ENCODE measurements at regions not wholly inside any gene's neighbourhood (a gene's known extent, or its start where the extent isn't known, plus 50 kb on each side); places are given as distances from the start of the nearest gene placed in this dataset.

DNA sequence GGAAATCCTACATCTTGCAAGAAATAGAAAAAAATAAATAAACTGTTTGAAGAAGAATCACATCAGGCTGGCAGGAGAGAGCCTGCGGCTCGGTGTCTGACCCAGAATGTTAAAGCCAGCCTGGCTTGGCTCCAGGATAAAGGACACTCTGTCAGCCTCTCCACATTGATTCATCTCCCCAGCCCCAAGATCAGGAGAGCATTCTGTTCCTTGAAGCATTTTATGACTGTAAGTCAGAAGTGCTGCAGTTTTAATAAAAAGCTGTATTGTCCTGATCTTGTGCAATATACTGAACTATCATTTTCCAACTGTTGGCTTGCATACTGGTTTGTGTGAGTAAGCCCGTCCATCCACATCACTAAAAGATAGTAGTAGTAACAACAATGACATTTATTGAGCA lies 426.6 kb downstream of the HAPSTR1 start:
- intact Hi-C loops (cut with micrococcal nuclease): no loop called here
- ChIA-PET POLR2A (no interaction called here), CTCF (no interaction called here)
- Histone ChIP-seq H3K9me1 (replicated peaks; ENCODE audit: control insufficient read depth, extremely low read depth, insufficient read depth, low read length) (no peaks in the 10 kb centered on the region), H3K4me2 (ENCODE audit: insufficient read depth, low read length) (no peak overlapping the region), H3K4me3 (replicated peaks in 1 of 3; ENCODE audit: insufficient read depth in 1 of 3, low read depth in 1 of 3, low read length in 3 of 3) (no peak overlapping the region), H3K9me3 (replicated peaks; ENCODE audit: control insufficient read depth, insufficient read depth, low read length) (no peaks in the 10 kb centered on the region), H2AFZ (ENCODE audit: low read depth, low read length) (no peak overlapping the region), H3K27me3 (ENCODE audit: control insufficient read depth in 2 of 2, insufficient read depth in 2 of 2, low read length in 2 of 2) (no peaks in the 10 kb centered on the region), H3K9ac (replicated peaks; ENCODE audit: extremely low read depth, insufficient read depth, low read length) (no peak overlapping the region), H3K27ac (ENCODE audit: insufficient read depth, low read depth, low read length) (no peak overlapping the region), H3K36me3 (ENCODE audit: control insufficient read depth in 2 of 2, extremely low read depth in 1 of 2, insufficient read depth in 2 of 2, low read length in 2 of 2) (no peaks in the 10 kb centered on the region), H3K4me1 (ENCODE audit: control insufficient read depth, extremely low read depth, insufficient read depth, low read length) (no peaks in the 10 kb centered on the region), H3K79me2 (ENCODE audit: control insufficient read depth, insufficient read depth, low read length) (no peaks in the 10 kb centered on the region), H4K20me1 (replicated peaks; ENCODE audit: control insufficient read depth, extremely low read depth, insufficient read depth, low read length) (no peaks in the 10 kb centered on the region)
- no peak for DNase-seq (ENCODE audit: low read depth, low spot score)
- TF ChIP-seq, protein P1, sequence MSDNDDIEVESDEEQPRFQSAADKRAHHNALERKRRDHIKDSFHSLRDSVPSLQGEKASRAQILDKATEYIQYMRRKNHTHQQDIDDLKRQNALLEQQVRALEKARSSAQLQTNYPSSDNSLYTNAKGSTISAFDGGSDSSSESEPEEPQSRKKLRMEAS (IDR thresholded peaks at IDR 0.05; ENCODE audit: insufficient read depth, insufficient read length): no peak
- TF ChIP-seq JUN (IDR thresholded peaks at IDR 0.05; ENCODE audit: borderline replicate concordance, insufficient read depth, insufficient read length, low read depth) (no peak), POLR2AphosphoS5 (IDR thresholded peaks at IDR 0.05; ENCODE audit: insufficient read depth, low read depth, low read length) (no peak), GATA2 (IDR thresholded peaks at IDR 0.05; ENCODE audit: insufficient read depth, insufficient read length, low read depth, low read length) (no peak), EZH2 (IDR thresholded peaks at IDR 0.05; ENCODE audit: borderline replicate concordance, low read depth, low read length, severe bottlenecking) (no peak)
- TF ChIP-seq, protein P2, sequence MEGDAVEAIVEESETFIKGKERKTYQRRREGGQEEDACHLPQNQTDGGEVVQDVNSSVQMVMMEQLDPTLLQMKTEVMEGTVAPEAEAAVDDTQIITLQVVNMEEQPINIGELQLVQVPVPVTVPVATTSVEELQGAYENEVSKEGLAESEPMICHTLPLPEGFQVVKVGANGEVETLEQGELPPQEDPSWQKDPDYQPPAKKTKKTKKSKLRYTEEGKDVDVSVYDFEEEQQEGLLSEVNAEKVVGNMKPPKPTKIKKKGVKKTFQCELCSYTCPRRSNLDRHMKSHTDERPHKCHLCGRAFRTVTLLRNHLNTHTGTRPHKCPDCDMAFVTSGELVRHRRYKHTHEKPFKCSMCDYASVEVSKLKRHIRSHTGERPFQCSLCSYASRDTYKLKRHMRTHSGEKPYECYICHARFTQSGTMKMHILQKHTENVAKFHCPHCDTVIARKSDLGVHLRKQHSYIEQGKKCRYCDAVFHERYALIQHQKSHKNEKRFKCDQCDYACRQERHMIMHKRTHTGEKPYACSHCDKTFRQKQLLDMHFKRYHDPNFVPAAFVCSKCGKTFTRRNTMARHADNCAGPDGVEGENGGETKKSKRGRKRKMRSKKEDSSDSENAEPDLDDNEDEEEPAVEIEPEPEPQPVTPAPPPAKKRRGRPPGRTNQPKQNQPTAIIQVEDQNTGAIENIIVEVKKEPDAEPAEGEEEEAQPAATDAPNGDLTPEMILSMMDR (IDR thresholded peaks at IDR 0.05; ENCODE audit: extremely low read depth in 1 of 2, insufficient read depth in 1 of 2, low read depth in 1 of 2, low read length in 2 of 2): no peak
- no TSS peak for BruUV-seq (replicated peaks)
- dilution Hi-C loops (cut with MboI; ENCODE audit: extremely low pct_ligation_motif_present, low sequenced_read_pairs): no loop called here
- no peak for FAIRE-seq

DNA sequence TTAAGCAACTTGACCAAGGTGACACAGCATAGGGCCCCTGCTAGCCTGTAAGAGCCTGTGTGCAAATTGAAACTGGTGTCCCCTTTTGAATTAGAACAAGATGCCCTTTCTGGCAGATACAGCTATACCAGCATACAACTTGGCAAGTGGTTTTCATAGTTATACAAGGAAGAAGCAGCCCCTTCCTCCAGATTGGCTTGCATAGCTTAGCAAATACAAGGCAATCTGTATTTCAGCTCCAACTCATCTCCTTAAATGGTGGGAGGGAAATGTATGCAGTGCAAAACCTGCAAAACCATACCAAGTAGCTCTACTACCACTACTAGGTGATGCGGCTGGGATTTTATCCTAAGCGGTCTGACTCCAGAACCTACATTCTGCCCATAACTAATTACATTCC lies 427.1 kb downstream of the HAPSTR1 start:
- H3K4me3 ChIP-seq (replicated peaks in 1 of 3; ENCODE audit: insufficient read depth in 1 of 3, low read depth in 1 of 3, low read length in 3 of 3): no peak overlapping the region
- no TSS peak for BruUV-seq (replicated peaks)
- H3K36me3 ChIP-seq (ENCODE audit: control insufficient read depth in 2 of 2, extremely low read depth in 1 of 2, insufficient read depth in 2 of 2, low read length in 2 of 2): no peaks in the 10 kb centered on the region
- H3K9ac ChIP-seq (replicated peaks; ENCODE audit: extremely low read depth, insufficient read depth, low read length): no peak overlapping the region
- ChIA-PET POLR2A (no interaction called here), CTCF (no interaction called here)
- dilution Hi-C loops (cut with MboI; ENCODE audit: extremely low pct_ligation_motif_present, low sequenced_read_pairs): no loop called here
- TF ChIP-seq EZH2 (IDR thresholded peaks at IDR 0.05; ENCODE audit: borderline replicate concordance, low read depth, low read length, severe bottlenecking): no peak
- TF ChIP-seq MYC (IDR thresholded peaks at IDR 0.05; ENCODE audit: low read depth, low read length): no peak
- no peak for TF ChIP-seq POLR2A (IDR thresholded peaks at IDR 0.05; ENCODE audit: low read depth, low read length)
- TF ChIP-seq FOS (IDR thresholded peaks at IDR 0.05; ENCODE audit: borderline replicate concordance, insufficient read depth, low read length): no peak
- TF ChIP-seq, protein P2 (IDR thresholded peaks at IDR 0.05; ENCODE audit: extremely low read depth in 1 of 2, insufficient read depth in 1 of 2, low read depth in 1 of 2, low read length in 2 of 2): no peak
- no peak for TF ChIP-seq POLR2AphosphoS5 (IDR thresholded peaks at IDR 0.05; ENCODE audit: insufficient read depth, low read depth, low read length)
- TF ChIP-seq GATA2 (IDR thresholded peaks at IDR 0.05; ENCODE audit: insufficient read depth, insufficient read length, low read depth, low read length): no peak
- TF ChIP-seq, protein P1 (IDR thresholded peaks at IDR 0.05; ENCODE audit: insufficient read depth, insufficient read length): no peak
- no peak for TF ChIP-seq JUN (IDR thresholded peaks at IDR 0.05; ENCODE audit: borderline replicate concordance, insufficient read depth, insufficient read length, low read depth)
- no peaks in the 10 kb centered on the region for H4K20me1 ChIP-seq (replicated peaks; ENCODE audit: control insufficient read depth, extremely low read depth, insufficient read depth, low read length)
- no peak overlapping the region for H3K27ac ChIP-seq (ENCODE audit: insufficient read depth, low read depth, low read length)
- FAIRE-seq (no peak), DNase-seq (ENCODE audit: low read depth, low spot score) (no peak)
- no peaks in the 10 kb centered on the region for H3K9me1 ChIP-seq (replicated peaks; ENCODE audit: control insufficient read depth, extremely low read depth, insufficient read depth, low read length)
- no peak overlapping the region for H3K4me2 ChIP-seq (ENCODE audit: insufficient read depth, low read length)
- no peak overlapping the region for H2AFZ ChIP-seq (ENCODE audit: low read depth, low read length)
- no peaks in the 10 kb centered on the region for H3K9me3 ChIP-seq (replicated peaks; ENCODE audit: control insufficient read depth, insufficient read depth, low read length)
- H3K27me3 ChIP-seq (ENCODE audit: control insufficient read depth in 2 of 2, insufficient read depth in 2 of 2, low read length in 2 of 2): no peaks in the 10 kb centered on the region
- H3K4me1 ChIP-seq (ENCODE audit: control insufficient read depth, extremely low read depth, insufficient read depth, low read length): no peaks in the 10 kb centered on the region
- H3K79me2 ChIP-seq (ENCODE audit: control insufficient read depth, insufficient read depth, low read length): no peaks in the 10 kb centered on the region
- intact Hi-C loops (cut with micrococcal nuclease): no loop called here
